ENCODE measurements at regions not wholly inside any gene's neighbourhood (a gene's known extent, or its start where the extent isn't known, plus 50 kb on each side); places are given as distances from the start of the nearest gene placed in this dataset.
A peak's percentile ranks its signal among the peaks of the same experiment; 100 is the strongest.

GRCh38 chr1:84048820-84049219 lies 49.9 kb upstream of the TTLL7 start:
- Histone ChIP-seq H3K9me1 (ENCODE audit: control insufficient read depth, insufficient read depth, low read length) (no peaks in the 10 kb centered on the region), H3K9ac (ENCODE audit: insufficient read depth in 1 of 2, low read depth in 2 of 2, low read length in 2 of 2) (no peak overlapping the region), H4K20me1 (replicated peaks; ENCODE audit: control insufficient read depth, insufficient read depth, low read length) (no peaks in the 10 kb centered on the region), H3K79me2 (ENCODE audit: control insufficient read depth, insufficient read depth, low read length) (no peaks in the 10 kb centered on the region), H3K4me3 (no peak overlapping the region), H3K4me1 (replicated peaks in 1 of 2; ENCODE audit: control insufficient read depth in 2 of 2, insufficient read depth in 2 of 2, low read length in 2 of 2) (no peaks in the 10 kb centered on the region), H3K36me3 (ENCODE audit: control insufficient read depth, insufficient read depth, low read length) (no peaks in the 10 kb centered on the region), H3K9me3 (replicated peaks; ENCODE audit: control insufficient read depth, insufficient read depth, low read depth, low read length) (no peaks in the 10 kb centered on the region), H3K4me2 (ENCODE audit: insufficient read depth, low read length) (no peak overlapping the region), H3K27ac (ENCODE audit: extremely low read depth, low read depth, low read length) (no peak overlapping the region), H3K27me3 (ENCODE audit: control insufficient read depth in 2 of 2, insufficient read depth in 2 of 2, low read length in 2 of 2) (no peaks in the 10 kb centered on the region), H2AFZ (ENCODE audit: low read depth, low read length) (no peak overlapping the region)
- TF ChIP-seq ZNF655 (CRISPR knock-in tag; IDR thresholded peaks at IDR 0.05) (no peak), MAFG (tag; conservative IDR thresholded peaks at IDR 0.05) (peak; percentile 60), STAT5B (CRISPR knock-in tag; IDR thresholded peaks at IDR 0.05) (no peak), ZNF316 (IDR thresholded peaks at IDR 0.05) (peak; percentile 42; the same call in 1 of the 2 replicates), ZNF511 (CRISPR knock-in tag; IDR thresholded peaks at IDR 0.05) (no peak)
- DNase-seq (ENCODE audit: extremely low read depth in 1 of 4, low spot score in 3 of 4) = no peak
- ChIA-PET POLR2A (interaction anchor here (0.7 to 1.3 kb wide), 2 partner anchors 17 to 29 kb away, joined by 3 read pairs; no protein-coding TSS in a partner anchor), CTCF (ENCODE audit: low intra/inter-chr PET ratio) (no interaction called here)
- ATAC-seq = no peak
- intact Hi-C loops (cut with micrococcal nuclease) (no loop called here), in situ Hi-C loops (cut with MboI) (no loop called here)
- FAIRE-seq = no peak
- BruUV-seq (replicated peaks) = no TSS peak
- 3% methylated on average over 2 of the region's 2 CpGs for WGBS (ENCODE audit: insufficient coverage, low coverage, missing lambda C conversion rate)

All from K562 (cell line).